ENCODE measurements at regions not wholly inside any gene's neighbourhood (a gene's known extent, or its start where the extent isn't known, plus 50 kb on each side); places are given as distances from the start of the nearest gene placed in this dataset.

- Histone ChIP-seq H3K9ac (ENCODE audit: insufficient read depth, low read length, poor library complexity, severe bottlenecking) (no peak overlapping the region), H3K27ac (ENCODE audit: low read depth in 1 of 2, low read length in 2 of 2) (no peak overlapping the region), H3K4me2 (replicated peaks; ENCODE audit: extremely low read depth, low read length, poor library complexity, severe bottlenecking) (no peak overlapping the region), H2AFZ (ENCODE audit: insufficient read depth, low read depth, low read length, poor library complexity, severe bottlenecking) (no peak overlapping the region), H3K9me3 (replicated peaks in 1 of 2; ENCODE audit: control insufficient read depth in 1 of 2, insufficient read depth in 1 of 2, low read length in 2 of 2) (peaks cover 0 to 3% of the 10 kb centered on the region in 2 donors), H3K4me3 (replicated peaks in 1 of 3; ENCODE audit: low read depth in 2 of 3, low read length in 3 of 3) (no peak overlapping the region), H3K36me3 (replicated peaks in 1 of 2; ENCODE audit: control insufficient read depth in 1 of 2, insufficient read depth in 2 of 2, low read length in 2 of 2) (no peaks in the 10 kb centered on the region), H3K27me3 (ENCODE audit: control insufficient read depth in 2 of 2, insufficient read depth in 2 of 2, low read length in 2 of 2) (no peaks in the 10 kb centered on the region), H3K79me2 (ENCODE audit: insufficient read depth, low read length) (no peaks in the 10 kb centered on the region), H3K4me1 (ENCODE audit: control insufficient read depth in 1 of 2, insufficient read depth in 2 of 2, low read length in 2 of 2) (no peaks in the 10 kb centered on the region), H4K20me1 (ENCODE audit: insufficient read depth, low read length) (no peaks in the 10 kb centered on the region)
- WGBS (ENCODE audit: insufficient coverage), result no CpG with 5 or more reads among the region's 4 CpGs
- H3K36me3 Mint-ChIP-seq, result no peaks in the 10 kb centered on the region
- intact Hi-C loops (cut with micrococcal nuclease), result no loop called here
- no peaks in the 10 kb centered on the region for H3K4me1 Mint-ChIP-seq
- no peak for TF ChIP-seq CTCF (IDR thresholded peaks at IDR 0.05)
- no peak overlapping the region for H3K27ac Mint-ChIP-seq
- no peak for DNase-seq
- H3K9me3 Mint-ChIP-seq, result peaks cover 0 to 4% (median 0%) of the 10 kb centered on the region in 7 donors
- H3K27me3 Mint-ChIP-seq (ENCODE audit: low read depth in 3 of 3), result no peaks in the 10 kb centered on the region
- no peak overlapping the region for H3K4me3 Mint-ChIP-seq
These were observed 764.3 kb upstream of the PRMT6 start for GRCh38 chr1:106292130-106292529.

- Mint-ChIP-seq H3K27ac (no peak overlapping the region), H3K27me3 (ENCODE audit: low read depth in 3 of 3) (no peaks in the 10 kb centered on the region), H3K4me3 (no peak overlapping the region), H3K9me3 (peaks cover 0 to 10% (median 4%) of the 10 kb centered on the region in 7 donors), H3K36me3 (no peaks in the 10 kb centered on the region), H3K4me1 (no peaks in the 10 kb centered on the region)
- no peak overlapping the region for H3K4me3 ChIP-seq (replicated peaks in 1 of 3; ENCODE audit: low read depth in 2 of 3, low read length in 3 of 3)
- H3K79me2 ChIP-seq (ENCODE audit: insufficient read depth, low read length), result no peaks in the 10 kb centered on the region
- no peaks in the 10 kb centered on the region for H3K27me3 ChIP-seq (ENCODE audit: control insufficient read depth in 2 of 2, insufficient read depth in 2 of 2, low read length in 2 of 2)
- peaks cover 0 to 4% of the 10 kb centered on the region in 2 donors for H3K9me3 ChIP-seq (replicated peaks in 1 of 2; ENCODE audit: control insufficient read depth in 1 of 2, insufficient read depth in 1 of 2, low read length in 2 of 2)
- H3K4me2 ChIP-seq (replicated peaks; ENCODE audit: extremely low read depth, low read length, poor library complexity, severe bottlenecking), result no peak overlapping the region
- H4K20me1 ChIP-seq (ENCODE audit: insufficient read depth, low read length), result no peaks in the 10 kb centered on the region
- H2AFZ ChIP-seq (ENCODE audit: insufficient read depth, low read depth, low read length, poor library complexity, severe bottlenecking), result no peak overlapping the region
- H3K4me1 ChIP-seq (ENCODE audit: control insufficient read depth in 1 of 2, insufficient read depth in 2 of 2, low read length in 2 of 2), result no peaks in the 10 kb centered on the region
- WGBS (ENCODE audit: insufficient coverage), result no CpG with 5 or more reads among the region's 1 CpG
- H3K36me3 ChIP-seq (replicated peaks in 1 of 2; ENCODE audit: control insufficient read depth in 1 of 2, insufficient read depth in 2 of 2, low read length in 2 of 2), result no peaks in the 10 kb centered on the region
- TF ChIP-seq CTCF (IDR thresholded peaks at IDR 0.05), result no peak
- no peak for DNase-seq
- H3K27ac ChIP-seq (ENCODE audit: low read depth in 1 of 2, low read length in 2 of 2), result no peak overlapping the region
- intact Hi-C loops (cut with micrococcal nuclease), result no loop called here
- no peak overlapping the region for H3K9ac ChIP-seq (ENCODE audit: insufficient read depth, low read length, poor library complexity, severe bottlenecking)
These were observed 760.0 kb upstream of the PRMT6 start for GRCh38 chr1:106296431-106296830.
